RWPE2 (cell line): ENCODE measurements at regions not wholly inside any gene's neighbourhood (a gene's known extent, or its start where the extent isn't known, plus 50 kb on each side); places are given as distances from the start of the nearest gene placed in this dataset.

ENCODE experiments used
- ATAC-seq: fragments of 200-7000 bp; cut with Tn5 transposase; 3 replicates; pipeline ENCODE4 v1.9.1; 2021; ENCODE audit warnings: low read depth
- DNase-seq: peaks from one replicate; pipeline ENCODE4 v3.0.0-alpha.2; 2020; ENCODE audit warnings: low spot score
- H3K27ac ChIP-seq: fragments of 450-650 bp; 2 replicates; pipeline ENCODE4 v1.5.1; 2017; ENCODE audit warnings: mild to moderate bottlenecking; ENCODE audit not compliant: poor library complexity, severe bottlenecking
- H3K27me3 ChIP-seq: fragments of 250-450 bp; sonication (Bioruptor Pico); 2 replicates; pipeline ENCODE4 v1.5.1; 2021; ENCODE audit warnings: mild to moderate bottlenecking, moderate library complexity; ENCODE audit not compliant: insufficient read depth, poor library complexity, severe bottlenecking
- H3K36me3 ChIP-seq: fragments of 250-450 bp; sonication (Bioruptor Pico); 2 replicates; pipeline ENCODE4 v1.5.1; 2020; ENCODE audit warnings: low read depth, mild to moderate bottlenecking, moderate library complexity
- H3K4me1 ChIP-seq: fragments of 250-450 bp; sonication (Bioruptor Pico); 2 replicates; pipeline ENCODE4 v1.5.1; 2021; ENCODE audit warnings: mild to moderate bottlenecking, moderate library complexity; ENCODE audit not compliant: insufficient read depth, poor library complexity, severe bottlenecking
- H3K4me3 ChIP-seq: fragments of 250-450 bp; sonication (Bioruptor Pico); 2 replicates; pipeline ENCODE4 v1.5.1; 2021; ENCODE audit warnings: mild to moderate bottlenecking, moderate library complexity; ENCODE audit not compliant: severe bottlenecking
- H3K9me3 ChIP-seq: fragments of 250-450 bp; sonication (Bioruptor Pico); 2 replicates; pipeline ENCODE4 v1.5.1; 2021; ENCODE audit warnings: mild to moderate bottlenecking, moderate library complexity; ENCODE audit not compliant: severe bottlenecking
- CTCF ChIP-seq: fragments of 450-650 bp; IDR thresholded peaks from one replicate; pipeline ENCODE4 v1.5.1; 2017; ENCODE audit warnings: mild to moderate bottlenecking, moderate library complexity; ENCODE audit not compliant: poor library complexity, severe bottlenecking

DNA sequence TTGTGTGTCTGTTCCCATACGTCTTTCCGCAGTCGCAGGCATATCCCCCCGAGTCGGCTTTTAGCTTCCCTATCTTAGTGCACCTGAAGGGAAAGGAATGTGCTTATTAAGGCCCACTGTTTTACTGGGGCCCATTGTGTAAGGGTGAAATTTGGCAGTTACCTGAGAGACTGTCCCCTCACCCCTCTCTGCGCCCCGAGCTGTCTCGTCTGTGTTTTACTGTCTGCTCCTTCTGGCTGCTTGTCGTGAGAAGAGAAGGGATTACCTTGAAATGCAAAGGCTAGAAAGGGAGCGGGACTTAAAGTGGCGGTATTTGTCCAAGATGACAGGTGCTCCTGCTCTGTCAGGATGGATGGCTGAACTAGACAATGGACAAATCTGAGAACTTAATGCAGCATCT lies 233.0 kb upstream of the POU1F1 start:
- Histone ChIP-seq H3K36me3 (0 out of 2 replicates have a peak, but pooled peaks cover 2% of the 10 kb centered on the region), H3K27ac (no peak overlapping the region), H3K9me3 (no peaks in the 10 kb centered on the region), H3K4me1 (no peaks in the 10 kb centered on the region), H3K27me3 (no peaks in the 10 kb centered on the region), H3K4me3 (no peak overlapping the region)
- DNase-seq (no peak), ATAC-seq (no peak)
- TF ChIP-seq CTCF: no peak

GRCh38 chr3:87508921-87509320 lies 232.5 kb upstream of the POU1F1 start:
- Histone ChIP-seq H3K36me3 (0 out of 2 replicates have a peak, but pooled peaks cover 2% of the 10 kb centered on the region), H3K27ac (no peak overlapping the region), H3K4me3 (no peak overlapping the region), H3K27me3 (no peaks in the 10 kb centered on the region), H3K4me1 (no peaks in the 10 kb centered on the region), H3K9me3 (no peaks in the 10 kb centered on the region)
- no peak for TF ChIP-seq CTCF
- ATAC-seq: no peak
- DNase-seq: no peak

DNA sequence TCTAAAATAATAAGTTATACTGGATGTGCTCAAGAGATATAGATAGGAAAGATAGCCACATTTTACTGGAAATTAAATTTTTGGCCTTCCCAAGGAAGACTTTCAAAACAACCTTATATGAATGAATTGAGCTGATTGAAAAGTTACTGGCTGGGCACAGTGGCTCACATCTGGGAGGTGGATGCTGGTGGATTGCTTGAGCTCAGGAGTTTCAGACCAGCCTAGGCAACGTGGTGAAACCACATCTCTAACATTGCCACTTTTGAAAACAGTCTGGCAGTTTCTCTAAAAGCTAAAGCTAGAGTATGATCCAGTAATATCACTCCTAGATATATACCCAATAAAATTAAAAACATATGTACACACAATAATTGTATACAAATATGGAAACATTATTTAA lies 231.4 kb upstream of the POU1F1 start:
- DNase-seq (no peak), ATAC-seq (no peak)
- Histone ChIP-seq H3K27me3 (no peaks in the 10 kb centered on the region), H3K36me3 (0 out of 2 replicates have a peak, but pooled peaks cover 2% of the 10 kb centered on the region), H3K9me3 (no peaks in the 10 kb centered on the region), H3K4me1 (no peaks in the 10 kb centered on the region), H3K27ac (no peak overlapping the region), H3K4me3 (no peak overlapping the region)
- no peak for TF ChIP-seq CTCF

DNA sequence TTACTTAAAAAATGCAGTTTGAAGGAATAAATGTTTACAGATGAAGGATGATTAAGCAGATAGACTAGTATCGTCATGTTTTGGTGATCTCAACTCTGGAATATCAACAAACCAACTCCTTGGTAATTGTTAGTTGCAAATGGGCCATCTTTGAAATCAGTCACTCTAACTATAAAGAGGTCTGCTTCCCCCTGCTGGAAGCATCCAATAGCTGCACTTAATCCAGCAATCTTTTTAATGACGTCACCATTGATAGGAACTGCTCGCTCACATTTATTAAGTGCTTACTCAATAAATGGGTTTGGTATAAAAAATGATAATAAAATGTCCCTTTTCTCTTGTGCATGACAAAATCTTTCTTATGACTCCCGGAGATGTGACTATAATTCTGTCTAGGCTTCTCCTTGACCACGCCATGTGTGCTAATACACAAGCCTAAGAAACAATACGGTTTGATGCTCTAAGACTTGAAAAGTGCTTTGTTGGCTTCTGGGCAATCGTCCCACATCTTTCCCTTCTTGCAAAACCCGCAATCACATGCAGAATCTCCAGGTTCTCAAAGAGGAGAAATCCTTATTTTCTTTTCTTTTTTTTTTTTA lies 227.6 kb upstream of the POU1F1 start:
- Histone ChIP-seq H3K36me3 (0 out of 2 replicates have a peak, but pooled peaks cover 2% of the 10 kb centered on the region), H3K27me3 (no peaks in the 10 kb centered on the region), H3K4me1 (no peaks in the 10 kb centered on the region), H3K27ac (no peak overlapping the region), H3K4me3 (no peak overlapping the region), H3K9me3 (no peaks in the 10 kb centered on the region)
- ATAC-seq (peak; percentile 60; the same call in 2 of the 3 replicates), DNase-seq (no peak)
- peak; percentile 93 for TF ChIP-seq CTCF

- ATAC-seq (no peak), DNase-seq (no peak)
- no peak for TF ChIP-seq CTCF
Measured at GRCh38 chr3:87501076-87501475, 224.7 kb upstream of the POU1F1 start.

More at GRCh38 chr3:87501076-87501475, 224.7 kb upstream of the POU1F1 start:
- Histone ChIP-seq H3K9me3 (no peaks in the 10 kb centered on the region), H3K27me3 (no peaks in the 10 kb centered on the region), H3K36me3 (no peaks in the 10 kb centered on the region), H3K4me3 (no peak overlapping the region), H3K27ac (no peak overlapping the region), H3K4me1 (no peaks in the 10 kb centered on the region)
